DND-41 (cell line): ENCODE measurements at regions not wholly inside any gene's neighbourhood (a gene's known extent, or its start where the extent isn't known, plus 50 kb on each side); places are given as distances from the start of the nearest gene placed in this dataset.

Experiments
- ATAC-seq: fragments of 200-7000 bp; cut with Tn5 transposase; 3 replicates; pipeline ENCODE4 v1.9.1; 2021; ENCODE audit warnings: low read depth; ENCODE audit not compliant: insufficient read depth
- DNase-seq: peaks from one replicate; pipeline ENCODE4 v3.0.0-alpha.2; 2020
- H2AFZ ChIP-seq: 2 replicates; pipeline ENCODE4 v1.6.0; 2012; ENCODE audit warnings: low read depth, low read length
- H3K27ac ChIP-seq: 2 replicates; pipeline ENCODE4 v1.5.1; 2012; ENCODE audit warnings: low read length, inconsistent platforms
- H3K27me3 ChIP-seq: fragments of 200-600 bp; sonication (generic); 2 replicates; pipeline ENCODE4 v1.6.0; 2012; ENCODE audit warnings: low read length, mild to moderate bottlenecking, inconsistent platforms; ENCODE audit not compliant: insufficient read depth, poor library complexity
- H3K36me3 ChIP-seq: 2 replicates; pipeline ENCODE4 v1.5.1; 2012; ENCODE audit warnings: low read length, inconsistent platforms; ENCODE audit not compliant: insufficient read depth
- H3K4me1 ChIP-seq: 2 replicates; pipeline ENCODE4 v1.5.1; 2012; ENCODE audit warnings: mild to moderate bottlenecking, low read length; ENCODE audit not compliant: insufficient read depth
- H3K4me2 ChIP-seq: 2 replicates; pipeline ENCODE4 v1.6.0; 2012; ENCODE audit warnings: mild to moderate bottlenecking, moderate library complexity, low read length, inconsistent platforms; ENCODE audit not compliant: insufficient read depth
- H3K4me3 ChIP-seq, 2 experiments: fragments of 200-600 bp in 1 of 2; shearing (Covaris generic) in 1 of 2; 2 replicates each; pipeline ENCODE4 v1.5.1; 2012 to 2016; ENCODE audit warnings: inconsistent platforms in 2 of 2, low read length in 2 of 2, mild to moderate bottlenecking in 2 of 2, low read depth in 1 of 2, moderate library complexity in 1 of 2
- H3K79me2 ChIP-seq: 2 replicates; pipeline ENCODE4 v1.6.0; 2012; ENCODE audit warnings: low read length, inconsistent platforms; ENCODE audit not compliant: insufficient read depth
- H3K9ac ChIP-seq: 2 replicates; pipeline ENCODE4 v1.6.0; 2012; ENCODE audit warnings: low read depth, mild to moderate bottlenecking, inconsistent platforms, low read length, moderate library complexity
- H3K9me3 ChIP-seq: 2 replicates; pipeline ENCODE4 v1.5.1; 2012; ENCODE audit warnings: low read length, moderate library complexity, mild to moderate bottlenecking, inconsistent platforms; ENCODE audit not compliant: insufficient read depth, severe bottlenecking
- H4K20me1 ChIP-seq: 2 replicates; pipeline ENCODE4 v1.6.0; 2012; ENCODE audit warnings: low read length; ENCODE audit not compliant: insufficient read depth
- CTCF ChIP-seq: IDR thresholded peaks from 2 replicates; pipeline ENCODE4 v1.5.1; 2012; ENCODE audit warnings: borderline replicate concordance, low read length, moderate library complexity, mild to moderate bottlenecking; ENCODE audit not compliant: poor library complexity, severe bottlenecking; ENCODE audit errors: extremely low read depth
- EZH2 ChIP-seq: IDR thresholded peaks from 3 replicates; pipeline ENCODE4 v1.6.1; 2012; ENCODE audit warnings: borderline replicate concordance, low read depth, mild to moderate bottlenecking, moderate library complexity, low read length, inconsistent platforms; ENCODE audit not compliant: severe bottlenecking

GRCh38 chr1:87673309-87673708, 344.6 kb downstream of the LMO4 start:
- ATAC-seq (no peak), DNase-seq (no peak)
- no peaks in the 10 kb centered on the region for H3K36me3 ChIP-seq
- no peaks in the 10 kb centered on the region for H3K79me2 ChIP-seq
- no peak overlapping the region for H3K27ac ChIP-seq
- no peaks in the 10 kb centered on the region for H3K9me3 ChIP-seq
- H2AFZ ChIP-seq: no peak overlapping the region
- H3K9ac ChIP-seq: no peak overlapping the region
- no peak overlapping the region for H3K4me3 ChIP-seq
- no peaks in the 10 kb centered on the region for H3K4me1 ChIP-seq
- TF ChIP-seq EZH2 (no peak), CTCF (no peak)
- H3K27me3 ChIP-seq: no peaks in the 10 kb centered on the region
- H4K20me1 ChIP-seq: no peaks in the 10 kb centered on the region
- no peak overlapping the region for H3K4me2 ChIP-seq

GRCh38 chr1:87673748-87674147, 345.1 kb downstream of the LMO4 start:
- TF ChIP-seq CTCF (no peak), EZH2 (no peak)
- DNase-seq: no peak
- Histone ChIP-seq H3K9me3 (no peaks in the 10 kb centered on the region), H3K9ac (no peak overlapping the region), H3K27me3 (no peaks in the 10 kb centered on the region), H2AFZ (no peak overlapping the region), H3K27ac (no peak overlapping the region), H3K4me3 (no peak overlapping the region), H4K20me1 (no peaks in the 10 kb centered on the region), H3K4me2 (no peak overlapping the region), H3K36me3 (no peaks in the 10 kb centered on the region), H3K79me2 (no peaks in the 10 kb centered on the region), H3K4me1 (no peaks in the 10 kb centered on the region)
- no peak for ATAC-seq

- H3K4me3 ChIP-seq: no peak overlapping the region
- no peak overlapping the region for H3K4me2 ChIP-seq
- H4K20me1 ChIP-seq: no peaks in the 10 kb centered on the region
- no peak overlapping the region for H3K9ac ChIP-seq
- DNase-seq (no peak), ATAC-seq (no peak)
- no peaks in the 10 kb centered on the region for H3K36me3 ChIP-seq
- no peaks in the 10 kb centered on the region for H3K4me1 ChIP-seq
- TF ChIP-seq CTCF (no peak), EZH2 (no peak)
- no peaks in the 10 kb centered on the region for H3K79me2 ChIP-seq
- H3K9me3 ChIP-seq: no peaks in the 10 kb centered on the region
- no peaks in the 10 kb centered on the region for H3K27me3 ChIP-seq
- no peak overlapping the region for H3K27ac ChIP-seq
- H2AFZ ChIP-seq: no peak overlapping the region
Observed at GRCh38 chr1:87674791-87675190, 346.1 kb downstream of the LMO4 start.

GRCh38 chr1:87678266-87678665, 349.6 kb downstream of the LMO4 start:
- Histone ChIP-seq H3K9ac (no peak overlapping the region), H3K27ac (no peak overlapping the region), H3K36me3 (no peaks in the 10 kb centered on the region), H3K79me2 (no peaks in the 10 kb centered on the region), H2AFZ (no peak overlapping the region), H3K4me2 (no peak overlapping the region), H3K27me3 (no peaks in the 10 kb centered on the region), H4K20me1 (no peaks in the 10 kb centered on the region), H3K9me3 (no peaks in the 10 kb centered on the region), H3K4me3 (no peak overlapping the region), H3K4me1 (no peaks in the 10 kb centered on the region)
- TF ChIP-seq CTCF: no peak
- no peak for TF ChIP-seq EZH2
- ATAC-seq: no peak
- DNase-seq: no peak
